Neural cell (in vitro differentiated cells): ENCODE measurements at regions not wholly inside any gene's neighbourhood (a gene's known extent, or its start where the extent isn't known, plus 50 kb on each side); places are given as distances from the start of the nearest gene placed in this dataset.

ENCODE experiments used
- H2AFZ ChIP-seq: fragments of 200-600, 300-800 bp; sonication (generic), shearing (Covaris generic); 2 replicates; pipeline ENCODE4 v1.6.0; 2014; ENCODE audit warnings: low read depth, mild to moderate bottlenecking, antibody characterized with exemption, low read length, moderate library complexity
- H3F3A ChIP-seq: fragments of 200-600 bp; shearing (Covaris generic); 2 replicates; pipeline ENCODE4 v1.6.1; 2016; ENCODE audit warnings: mild to moderate bottlenecking, moderate library complexity, mixed read lengths, antibody characterized with exemption, low read length; ENCODE audit not compliant: insufficient read depth, poor library complexity, severe bottlenecking
- H3K27ac ChIP-seq: fragments of 200-600, 300-800 bp; sonication (generic), shearing (Covaris generic); 2 replicates; pipeline ENCODE4 v1.5.1; 2014; ENCODE audit warnings: mild to moderate bottlenecking, low read length, moderate library complexity
- H3K27me3 ChIP-seq: fragments of 300-800, 200-600 bp; sonication (generic), shearing (Covaris generic); 2 replicates; pipeline ENCODE4 v1.6.0; 2014; ENCODE audit warnings: mild to moderate bottlenecking, low read depth, low read length, moderate library complexity; ENCODE audit not compliant: insufficient read depth
- H3K36me3 ChIP-seq: fragments of 300-800, 200-600 bp; sonication (generic), shearing (Covaris generic); 2 replicates; pipeline ENCODE4 v1.5.1; 2014; ENCODE audit warnings: mild to moderate bottlenecking, antibody characterized with exemption, low read length, moderate library complexity; ENCODE audit not compliant: insufficient read depth
- H3K4me2 ChIP-seq: fragments of 300-800, 200-600 bp; sonication (generic), shearing (Covaris generic); 2 replicates; pipeline ENCODE4 v1.6.0; 2014; ENCODE audit warnings: mild to moderate bottlenecking, low read length
- H3K4me3 ChIP-seq: fragments of 300-800, 200-600 bp; sonication (generic), shearing (Covaris generic); 2 replicates; pipeline ENCODE4 v1.5.1; 2014; ENCODE audit warnings: mild to moderate bottlenecking, low read length, moderate library complexity
- H3K79me2 ChIP-seq: fragments of 200-600 bp; shearing (Covaris generic); replicated peaks from 2 replicates; pipeline ENCODE4 v1.6.0; 2014; ENCODE audit warnings: mild to moderate bottlenecking, low read length, moderate library complexity; ENCODE audit not compliant: insufficient read depth
- H3K9ac ChIP-seq: fragments of 300-800, 200-600 bp; sonication (generic), shearing (Covaris generic); 2 replicates; pipeline ENCODE4 v1.6.1; 2016; ENCODE audit warnings: mild to moderate bottlenecking, low read length, mixed read lengths
- H3K9me2 ChIP-seq: fragments of 200-600 bp; shearing (Covaris generic); 2 replicates; pipeline ENCODE4 v1.6.1; 2016; ENCODE audit warnings: mild to moderate bottlenecking, low read length, mixed read lengths; ENCODE audit not compliant: insufficient read depth
- H3K9me3 ChIP-seq: fragments of 200-600, 300-800 bp; sonication (generic), shearing (Covaris generic); 2 replicates; pipeline ENCODE4 v1.6.1; 2016; ENCODE audit warnings: mild to moderate bottlenecking, mixed run types, low read length, moderate library complexity, mixed read lengths
- H4K20me1 ChIP-seq: fragments of 200-600 bp; shearing (Covaris generic); 2 replicates; pipeline ENCODE4 v1.6.1; 2016; ENCODE audit warnings: mild to moderate bottlenecking, mixed run types; ENCODE audit not compliant: insufficient read depth
- EP300 ChIP-seq: fragments of 450-650 bp; conservative IDR thresholded peaks from 2 replicates; pipeline ENCODE4 v1.6.1; 2014; ENCODE audit warnings: antibody characterized with exemption, mild to moderate bottlenecking, moderate library complexity; ENCODE audit not compliant: poor library complexity, severe bottlenecking
- EZH2 ChIP-seq: fragments of 200-600, 300-800 bp; shearing (Covaris generic), sonication (generic); IDR thresholded peaks from 2 replicates; pipeline ENCODE4 v1.6.1; 2014; ENCODE audit warnings: antibody characterized with exemption, low read length, borderline replicate concordance, mild to moderate bottlenecking; ENCODE audit not compliant: insufficient read depth, poor library complexity, severe bottlenecking
- MXI1 ChIP-seq: fragments of 450-650 bp; conservative IDR thresholded peaks from 2 replicates; pipeline ENCODE4 v1.6.1; 2014; ENCODE audit warnings: antibody characterized with exemption, mild to moderate bottlenecking; ENCODE audit not compliant: poor library complexity, severe bottlenecking
- POLR2AphosphoS5 ChIP-seq: IDR thresholded peaks from 2 replicates; pipeline ENCODE4 v1.6.1; 2012
- RAD21 ChIP-seq: fragments of 450-650 bp; conservative IDR thresholded peaks from 2 replicates; pipeline ENCODE4 v1.6.1; 2014; ENCODE audit warnings: antibody characterized with exemption, mild to moderate bottlenecking, moderate library complexity
- SMC3 ChIP-seq: fragments of 450-650 bp; conservative IDR thresholded peaks from 2 replicates; pipeline ENCODE4 v1.6.1; 2014; ENCODE audit warnings: antibody characterized with exemption, mild to moderate bottlenecking, moderate library complexity; ENCODE audit not compliant: poor library complexity
- TAF1 ChIP-seq: IDR thresholded peaks from 2 replicates; pipeline ENCODE4 v1.6.1; 2012; ENCODE audit warnings: low read depth
- TF ChIP-seq, protein P1 (sequence below): IDR thresholded peaks from 2 replicates; pipeline ENCODE4 v1.6.1; 2012; ENCODE audit warnings: borderline replicate concordance
- TF ChIP-seq, protein P2 (sequence below): fragments of 450-650 bp; IDR thresholded peaks from 2 replicates; pipeline ENCODE4 v1.5.1; 2014; ENCODE audit warnings: antibody characterized with exemption, mild to moderate bottlenecking, moderate library complexity; ENCODE audit not compliant: poor library complexity, severe bottlenecking

DNA sequence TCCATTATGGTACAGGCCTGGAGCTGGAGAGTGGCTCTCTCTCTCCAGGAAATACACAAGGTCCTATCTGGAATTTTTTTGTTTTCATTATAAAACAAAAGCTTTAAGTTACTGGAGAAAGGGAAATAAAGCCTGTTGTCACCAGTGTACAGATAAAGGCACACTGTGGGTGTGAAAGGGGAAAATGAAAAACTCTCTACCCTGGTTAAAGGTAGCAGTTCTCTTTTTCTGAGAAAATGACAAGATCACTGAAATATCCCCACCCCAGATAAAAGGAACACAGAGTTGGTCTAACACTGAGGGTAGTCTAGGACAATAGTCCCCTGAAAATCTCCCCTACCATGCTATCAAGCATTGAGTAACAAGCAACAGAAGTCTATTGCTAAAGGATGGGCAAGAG is 438.7 kb downstream of the MBD2 start:
- Histone ChIP-seq H3K27me3 (no peaks in the 10 kb centered on the region), H3K9me2 (no peaks in the 10 kb centered on the region), H3K27ac (no peak overlapping the region), H3K79me2 (no peaks in the 10 kb centered on the region), H3K36me3 (no peaks in the 10 kb centered on the region), H3K4me3 (no peak overlapping the region), H3K9ac (no peak overlapping the region), H3F3A (no peaks in the 10 kb centered on the region), H4K20me1 (no peaks in the 10 kb centered on the region), H2AFZ (no peak overlapping the region), H3K4me2 (no peak overlapping the region), H3K9me3 (no peaks in the 10 kb centered on the region)
- TF ChIP-seq MXI1 (no peak), EZH2 (no peak), POLR2AphosphoS5 (no peak), TAF1 (no peak), EP300 (no peak), SMC3 (no peak), RAD21 (no peak)
- TF ChIP-seq, protein P1, sequence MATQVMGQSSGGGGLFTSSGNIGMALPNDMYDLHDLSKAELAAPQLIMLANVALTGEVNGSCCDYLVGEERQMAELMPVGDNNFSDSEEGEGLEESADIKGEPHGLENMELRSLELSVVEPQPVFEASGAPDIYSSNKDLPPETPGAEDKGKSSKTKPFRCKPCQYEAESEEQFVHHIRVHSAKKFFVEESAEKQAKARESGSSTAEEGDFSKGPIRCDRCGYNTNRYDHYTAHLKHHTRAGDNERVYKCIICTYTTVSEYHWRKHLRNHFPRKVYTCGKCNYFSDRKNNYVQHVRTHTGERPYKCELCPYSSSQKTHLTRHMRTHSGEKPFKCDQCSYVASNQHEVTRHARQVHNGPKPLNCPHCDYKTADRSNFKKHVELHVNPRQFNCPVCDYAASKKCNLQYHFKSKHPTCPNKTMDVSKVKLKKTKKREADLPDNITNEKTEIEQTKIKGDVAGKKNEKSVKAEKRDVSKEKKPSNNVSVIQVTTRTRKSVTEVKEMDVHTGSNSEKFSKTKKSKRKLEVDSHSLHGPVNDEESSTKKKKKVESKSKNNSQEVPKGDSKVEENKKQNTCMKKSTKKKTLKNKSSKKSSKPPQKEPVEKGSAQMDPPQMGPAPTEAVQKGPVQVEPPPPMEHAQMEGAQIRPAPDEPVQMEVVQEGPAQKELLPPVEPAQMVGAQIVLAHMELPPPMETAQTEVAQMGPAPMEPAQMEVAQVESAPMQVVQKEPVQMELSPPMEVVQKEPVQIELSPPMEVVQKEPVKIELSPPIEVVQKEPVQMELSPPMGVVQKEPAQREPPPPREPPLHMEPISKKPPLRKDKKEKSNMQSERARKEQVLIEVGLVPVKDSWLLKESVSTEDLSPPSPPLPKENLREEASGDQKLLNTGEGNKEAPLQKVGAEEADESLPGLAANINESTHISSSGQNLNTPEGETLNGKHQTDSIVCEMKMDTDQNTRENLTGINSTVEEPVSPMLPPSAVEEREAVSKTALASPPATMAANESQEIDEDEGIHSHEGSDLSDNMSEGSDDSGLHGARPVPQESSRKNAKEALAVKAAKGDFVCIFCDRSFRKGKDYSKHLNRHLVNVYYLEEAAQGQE, result no peak
- TF ChIP-seq, protein P2, sequence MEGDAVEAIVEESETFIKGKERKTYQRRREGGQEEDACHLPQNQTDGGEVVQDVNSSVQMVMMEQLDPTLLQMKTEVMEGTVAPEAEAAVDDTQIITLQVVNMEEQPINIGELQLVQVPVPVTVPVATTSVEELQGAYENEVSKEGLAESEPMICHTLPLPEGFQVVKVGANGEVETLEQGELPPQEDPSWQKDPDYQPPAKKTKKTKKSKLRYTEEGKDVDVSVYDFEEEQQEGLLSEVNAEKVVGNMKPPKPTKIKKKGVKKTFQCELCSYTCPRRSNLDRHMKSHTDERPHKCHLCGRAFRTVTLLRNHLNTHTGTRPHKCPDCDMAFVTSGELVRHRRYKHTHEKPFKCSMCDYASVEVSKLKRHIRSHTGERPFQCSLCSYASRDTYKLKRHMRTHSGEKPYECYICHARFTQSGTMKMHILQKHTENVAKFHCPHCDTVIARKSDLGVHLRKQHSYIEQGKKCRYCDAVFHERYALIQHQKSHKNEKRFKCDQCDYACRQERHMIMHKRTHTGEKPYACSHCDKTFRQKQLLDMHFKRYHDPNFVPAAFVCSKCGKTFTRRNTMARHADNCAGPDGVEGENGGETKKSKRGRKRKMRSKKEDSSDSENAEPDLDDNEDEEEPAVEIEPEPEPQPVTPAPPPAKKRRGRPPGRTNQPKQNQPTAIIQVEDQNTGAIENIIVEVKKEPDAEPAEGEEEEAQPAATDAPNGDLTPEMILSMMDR, result no peak

DNA sequence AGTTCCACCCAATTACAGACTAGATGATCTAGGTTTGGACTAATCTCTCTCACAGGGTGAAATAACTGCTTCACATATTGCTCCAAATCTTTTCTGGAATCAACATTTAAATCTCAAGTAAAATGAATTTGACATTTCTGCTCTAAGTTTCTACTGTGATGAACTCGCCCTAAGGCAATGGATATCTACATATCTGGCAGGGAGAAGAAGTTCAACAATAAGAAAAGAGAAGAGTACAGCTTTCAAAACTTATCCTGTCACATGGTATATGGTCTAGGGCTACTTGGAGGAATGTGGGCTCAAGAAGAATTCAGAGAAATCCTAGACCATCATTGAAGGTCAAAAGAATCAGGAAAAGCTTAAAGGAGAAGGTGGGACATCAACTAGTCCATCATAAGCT is 440.2 kb downstream of the MBD2 start:
- no peaks in the 10 kb centered on the region for H3K9me3 ChIP-seq
- no peaks in the 10 kb centered on the region for H3K9me2 ChIP-seq
- H3K27me3 ChIP-seq, result no peaks in the 10 kb centered on the region
- H3K4me3 ChIP-seq, result no peak overlapping the region
- H3K27ac ChIP-seq, result no peak overlapping the region
- H3F3A ChIP-seq, result no peaks in the 10 kb centered on the region
- TF ChIP-seq MXI1, result no peak
- TF ChIP-seq POLR2AphosphoS5, result no peak
- TF ChIP-seq, protein P1, result no peak
- TF ChIP-seq SMC3, result no peak
- TF ChIP-seq, protein P2, result no peak
- no peak for TF ChIP-seq RAD21
- TF ChIP-seq EZH2, result no peak
- no peak for TF ChIP-seq EP300
- no peak for TF ChIP-seq TAF1
- H3K9ac ChIP-seq, result no peak overlapping the region
- no peaks in the 10 kb centered on the region for H4K20me1 ChIP-seq
- H3K36me3 ChIP-seq, result no peaks in the 10 kb centered on the region
- H3K4me2 ChIP-seq, result no peak overlapping the region
- H2AFZ ChIP-seq, result no peak overlapping the region
- H3K79me2 ChIP-seq, result no peaks in the 10 kb centered on the region
